ENCODE measurements at regions not wholly inside any gene's neighbourhood (a gene's known extent, or its start where the extent isn't known, plus 50 kb on each side); places are given as distances from the start of the nearest gene placed in this dataset.

DNA sequence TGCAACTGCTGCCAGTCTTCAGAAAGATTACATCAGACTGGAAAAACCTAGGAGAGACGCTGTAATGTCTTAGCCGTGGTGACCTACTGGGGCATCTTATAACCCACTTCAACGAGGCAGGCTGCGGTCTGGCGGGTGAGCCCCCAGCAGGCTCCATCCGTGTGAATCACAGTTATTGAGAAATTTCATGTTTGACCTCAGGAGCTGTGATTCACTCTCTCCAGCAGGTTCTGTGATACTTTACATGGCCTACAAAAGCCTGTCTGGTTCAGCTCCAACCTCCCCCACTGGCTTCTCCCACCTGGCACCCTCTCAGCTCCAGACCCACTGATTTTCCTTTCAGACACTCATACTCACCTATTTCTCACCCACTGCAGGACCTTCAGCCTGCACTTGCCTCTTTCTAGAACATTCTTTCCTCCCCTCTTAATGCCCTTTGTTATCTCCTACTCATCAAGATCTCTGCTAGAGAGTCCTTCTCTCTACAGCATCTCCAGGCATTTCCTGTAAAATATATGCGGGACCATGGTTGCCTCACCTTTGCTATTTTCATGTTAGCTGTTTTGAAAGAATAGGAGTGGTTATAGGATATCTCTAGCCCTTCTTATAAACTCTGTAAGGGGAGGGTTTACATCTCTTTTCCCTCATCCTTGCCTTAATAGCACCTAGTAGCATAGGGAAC lies 227.9 kb downstream of the MAF start:
- CTCF ChIA-PET = no interaction called here
- no peak overlapping the region for H3K4me3 Mint-ChIP-seq (ENCODE audit: unreplicated experiment)
- H3K36me3 ChIP-seq (ENCODE audit: control insufficient read depth, insufficient read depth, low read length) = no peaks in the 10 kb centered on the region
- BruUV-seq (replicated peaks) = no TSS peak
- no peaks in the 10 kb centered on the region for H3K27me3 Mint-ChIP-seq (ENCODE audit: insufficient read depth, unreplicated experiment)
- H3K4me3 ChIP-seq (ENCODE audit: low read depth, low read length) = no peak overlapping the region
- no peaks in the 10 kb centered on the region for H3K4me1 ChIP-seq
- intact Hi-C loops (cut with micrococcal nuclease; ENCODE audit: unreplicated experiment) = no loop called here
- H3K4me1 Mint-ChIP-seq (ENCODE audit: low read depth, unreplicated experiment) = no peaks in the 10 kb centered on the region
- no peak for DNase-seq
- H3K36me3 Mint-ChIP-seq (ENCODE audit: insufficient read depth, unreplicated experiment) = no peaks in the 10 kb centered on the region
- peaks cover 19% of the 10 kb centered on the region for H3K9me3 Mint-ChIP-seq (ENCODE audit: unreplicated experiment)
- no peaks in the 10 kb centered on the region for H3K27me3 ChIP-seq (replicated peaks; ENCODE audit: control insufficient read depth, insufficient read depth, low read length)
- POLR2A ChIA-PET = no interaction called here
- TF ChIP-seq, protein P1, sequence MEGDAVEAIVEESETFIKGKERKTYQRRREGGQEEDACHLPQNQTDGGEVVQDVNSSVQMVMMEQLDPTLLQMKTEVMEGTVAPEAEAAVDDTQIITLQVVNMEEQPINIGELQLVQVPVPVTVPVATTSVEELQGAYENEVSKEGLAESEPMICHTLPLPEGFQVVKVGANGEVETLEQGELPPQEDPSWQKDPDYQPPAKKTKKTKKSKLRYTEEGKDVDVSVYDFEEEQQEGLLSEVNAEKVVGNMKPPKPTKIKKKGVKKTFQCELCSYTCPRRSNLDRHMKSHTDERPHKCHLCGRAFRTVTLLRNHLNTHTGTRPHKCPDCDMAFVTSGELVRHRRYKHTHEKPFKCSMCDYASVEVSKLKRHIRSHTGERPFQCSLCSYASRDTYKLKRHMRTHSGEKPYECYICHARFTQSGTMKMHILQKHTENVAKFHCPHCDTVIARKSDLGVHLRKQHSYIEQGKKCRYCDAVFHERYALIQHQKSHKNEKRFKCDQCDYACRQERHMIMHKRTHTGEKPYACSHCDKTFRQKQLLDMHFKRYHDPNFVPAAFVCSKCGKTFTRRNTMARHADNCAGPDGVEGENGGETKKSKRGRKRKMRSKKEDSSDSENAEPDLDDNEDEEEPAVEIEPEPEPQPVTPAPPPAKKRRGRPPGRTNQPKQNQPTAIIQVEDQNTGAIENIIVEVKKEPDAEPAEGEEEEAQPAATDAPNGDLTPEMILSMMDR (IDR thresholded peaks at IDR 0.05; ENCODE audit: insufficient read depth in 1 of 2, low read depth in 1 of 2, low read length in 1 of 2, severe bottlenecking in 1 of 2, unreplicated experiment in 1 of 2) = no peak
- no peak overlapping the region for H3K27ac Mint-ChIP-seq (ENCODE audit: unreplicated experiment)
- no peaks in the 10 kb centered on the region for H3K9me3 ChIP-seq

DNA sequence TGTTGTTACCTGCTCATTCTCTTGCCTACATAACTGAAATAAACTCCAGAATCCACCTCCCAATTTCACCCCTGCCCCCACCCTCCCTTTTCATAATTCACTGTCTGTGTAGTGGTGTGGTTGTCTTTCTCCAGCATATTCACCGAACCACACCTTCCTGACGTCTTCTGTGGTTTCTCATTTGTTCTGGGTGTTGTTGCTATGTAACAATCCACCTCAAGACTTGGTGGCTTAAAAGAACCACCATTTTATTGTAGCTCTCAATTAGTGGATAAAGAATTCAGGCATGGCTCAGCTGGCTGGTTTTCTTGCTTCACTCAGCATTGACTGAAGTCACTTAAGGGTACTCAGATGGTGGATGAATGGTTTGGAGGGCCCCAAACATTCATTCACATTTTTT lies 229.8 kb downstream of the MAF start:
- H3K27me3 ChIP-seq (replicated peaks; ENCODE audit: control insufficient read depth, insufficient read depth, low read length) = no peaks in the 10 kb centered on the region
- CTCF ChIA-PET = no interaction called here
- POLR2A ChIA-PET = no interaction called here
- no peaks in the 10 kb centered on the region for H3K9me3 ChIP-seq
- H3K36me3 Mint-ChIP-seq (ENCODE audit: insufficient read depth, unreplicated experiment) = no peaks in the 10 kb centered on the region
- H3K4me1 Mint-ChIP-seq (ENCODE audit: low read depth, unreplicated experiment) = no peaks in the 10 kb centered on the region
- H3K9me3 Mint-ChIP-seq (ENCODE audit: unreplicated experiment) = peaks cover 19% of the 10 kb centered on the region
- H3K4me3 ChIP-seq (ENCODE audit: low read depth, low read length) = no peak overlapping the region
- no peaks in the 10 kb centered on the region for H3K27me3 Mint-ChIP-seq (ENCODE audit: insufficient read depth, unreplicated experiment)
- no peaks in the 10 kb centered on the region for H3K36me3 ChIP-seq (ENCODE audit: control insufficient read depth, insufficient read depth, low read length)
- no peak for DNase-seq
- TF ChIP-seq, protein P1 (IDR thresholded peaks at IDR 0.05; ENCODE audit: insufficient read depth in 1 of 2, low read depth in 1 of 2, low read length in 1 of 2, severe bottlenecking in 1 of 2, unreplicated experiment in 1 of 2) = no peak
- no TSS peak for BruUV-seq (replicated peaks)
- no peak overlapping the region for H3K27ac Mint-ChIP-seq (ENCODE audit: unreplicated experiment)
- intact Hi-C loops (cut with micrococcal nuclease; ENCODE audit: unreplicated experiment) = no loop called here
- H3K4me1 ChIP-seq = no peaks in the 10 kb centered on the region
- no peak overlapping the region for H3K4me3 Mint-ChIP-seq (ENCODE audit: unreplicated experiment)

DNA sequence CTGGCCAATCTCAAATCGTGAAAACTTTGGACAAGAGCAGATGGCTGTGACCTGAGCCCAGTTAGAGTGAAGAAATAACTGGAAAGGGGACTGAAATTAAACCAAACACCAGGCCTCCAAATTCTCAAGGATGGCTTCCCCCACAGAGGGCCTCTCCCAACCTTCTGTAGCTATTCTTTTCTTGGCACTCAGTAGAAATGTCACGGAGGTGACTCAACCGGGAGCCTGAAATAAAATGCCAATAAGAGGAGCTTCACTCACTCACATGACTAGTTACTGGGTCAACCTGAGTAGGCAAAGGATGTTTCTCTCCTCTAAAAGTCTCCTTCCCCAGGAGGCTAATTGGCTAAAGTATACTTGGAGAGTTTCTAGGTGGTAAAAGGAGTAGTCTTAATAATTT lies 230.7 kb downstream of the MAF start:
- TF ChIP-seq, protein P1 (IDR thresholded peaks at IDR 0.05; ENCODE audit: insufficient read depth in 1 of 2, low read depth in 1 of 2, low read length in 1 of 2, severe bottlenecking in 1 of 2, unreplicated experiment in 1 of 2) = no peak
- Histone ChIP-seq H3K4me3 (ENCODE audit: low read depth, low read length) (no peak overlapping the region), H3K27me3 (replicated peaks; ENCODE audit: control insufficient read depth, insufficient read depth, low read length) (no peaks in the 10 kb centered on the region), H3K36me3 (ENCODE audit: control insufficient read depth, insufficient read depth, low read length) (no peaks in the 10 kb centered on the region), H3K4me1 (no peaks in the 10 kb centered on the region), H3K9me3 (no peaks in the 10 kb centered on the region)
- Mint-ChIP-seq H3K9me3 (ENCODE audit: unreplicated experiment) (peaks cover 19% of the 10 kb centered on the region), H3K4me3 (ENCODE audit: unreplicated experiment) (no peak overlapping the region), H3K36me3 (ENCODE audit: insufficient read depth, unreplicated experiment) (no peaks in the 10 kb centered on the region), H3K4me1 (ENCODE audit: low read depth, unreplicated experiment) (no peaks in the 10 kb centered on the region), H3K27me3 (ENCODE audit: insufficient read depth, unreplicated experiment) (no peaks in the 10 kb centered on the region), H3K27ac (ENCODE audit: unreplicated experiment) (no peak overlapping the region)
- DNase-seq = no peak
- intact Hi-C loops (cut with micrococcal nuclease; ENCODE audit: unreplicated experiment) = no loop called here
- ChIA-PET CTCF (no interaction called here), POLR2A (no interaction called here)
- BruUV-seq (replicated peaks) = no TSS peak
